Psoas muscle (tissue), 7 donors: ENCODE measurements at regions not wholly inside any gene's neighbourhood (a gene's known extent, or its start where the extent isn't known, plus 50 kb on each side); places are given as distances from the start of the nearest gene placed in this dataset.

Experiments
- ATAC-seq, 4 donors: fragments of 200-7000 bp; cut with Tn5 transposase; one replicate each; pipeline ENCODE4 v1.9.1; 2020; ENCODE audit warnings: moderate library complexity in 3 of 4, mild to moderate bottlenecking in 2 of 4
- DNase-seq, 2 donors: peaks; one replicate each; pipeline ENCODE4 v3.0.0-alpha.2; 2020
- H3K27ac ChIP-seq: fragments of 200-600 bp; one replicate; pipeline ENCODE4 v1.8.0; 2022
- H3K27me3 ChIP-seq, 3 donors: fragments of 200-600 bp in 1 of 3; one replicate each; pipeline versions ENCODE4 v1.6.1 to v1.8.0; 2013 to 2022; ENCODE audit warnings: low read length in 2 of 3, mild to moderate bottlenecking in 2 of 3, moderate library complexity in 1 of 3; ENCODE audit not compliant: insufficient read depth in 3 of 3
- H3K36me3 ChIP-seq, 2 donors: fragments of 200-600 bp in 1 of 2; one replicate each; pipeline versions ENCODE4 v1.6.1 to v1.8.0; 2013 to 2022; ENCODE audit warnings: low read depth in 1 of 2, mild to moderate bottlenecking in 1 of 2, moderate library complexity in 1 of 2; ENCODE audit not compliant: insufficient read depth in 1 of 2
- H3K4me1 ChIP-seq: fragments of 200-600 bp; one replicate; pipeline ENCODE4 v1.8.0; 2022
- H3K4me3 ChIP-seq: fragments of 200-600 bp; one replicate; pipeline ENCODE4 v1.8.0; 2022; ENCODE audit warnings: mild to moderate bottlenecking
- H3K9me3 ChIP-seq: fragments of 200-600 bp; one replicate; pipeline ENCODE4 v1.8.0; 2022
- CTCF ChIP-seq: fragments of 200-600 bp; IDR thresholded peaks from one replicate; pipeline ENCODE4 v1.8.0; 2022; ENCODE audit warnings: antibody characterized with exemption
- WGBS, 3 donors: extraction: QIAGEN DNeasy Blood & Tissue Kit; methylation state at CpG; one replicate each; pipeline versions ENCODE4 v1.1.6 to v1.1.7; 2013; 5-methylcytosine and 5-hydroxymethylcytosine counted together
- intact Hi-C, 2 donors: fragments of 100-400 bp; cut with DNase I; formaldehyde crosslinking; loops; one replicate each; pipeline versions ENCODE4 v1.11.0 to v1.14.2; 2022
- donor health status: healthy with polysubstance abuse.
- donor health status: DM: no; HTN: no; CAD: no; lungs with moderate emphysema.
- donor health status: Bipolar disorder and iron deficiency.
- donor health status: healthy.
- donor health status: DM: yes; HTN: yes; CAD: no.
- donor health status: DM: no; HTN: no; CAD: no.
- donor health status: DM: yes; HTN: yes; CAD: no.

GRCh38 chr12:111081600-111081999 is 161.2 kb upstream of the MYL2 start:
- 72 to 77% (median 76%) methylated on average over 5 of the region's 5 CpGs for WGBS, 3 donors
- Histone ChIP-seq H3K36me3 (no peaks in the 10 kb centered on the region), H3K4me1 (no peaks in the 10 kb centered on the region), H3K27me3 (peaks cover 0 to 25% (median 12%) of the 10 kb centered on the region in 3 donors), H3K27ac (no peak overlapping the region), H3K4me3 (no peak overlapping the region), H3K9me3 (no peaks in the 10 kb centered on the region)
- TF ChIP-seq CTCF: no peak
- ATAC-seq (no peak), DNase-seq (no peak)
- intact Hi-C loops: no loop called here

GRCh38 chr12:111078731-111079130 is 158.4 kb upstream of the MYL2 start:
- ATAC-seq: no peak
- 73 to 78% (median 77%) methylated on average over 4 of the region's 4 CpGs for WGBS, 3 donors

DNA sequence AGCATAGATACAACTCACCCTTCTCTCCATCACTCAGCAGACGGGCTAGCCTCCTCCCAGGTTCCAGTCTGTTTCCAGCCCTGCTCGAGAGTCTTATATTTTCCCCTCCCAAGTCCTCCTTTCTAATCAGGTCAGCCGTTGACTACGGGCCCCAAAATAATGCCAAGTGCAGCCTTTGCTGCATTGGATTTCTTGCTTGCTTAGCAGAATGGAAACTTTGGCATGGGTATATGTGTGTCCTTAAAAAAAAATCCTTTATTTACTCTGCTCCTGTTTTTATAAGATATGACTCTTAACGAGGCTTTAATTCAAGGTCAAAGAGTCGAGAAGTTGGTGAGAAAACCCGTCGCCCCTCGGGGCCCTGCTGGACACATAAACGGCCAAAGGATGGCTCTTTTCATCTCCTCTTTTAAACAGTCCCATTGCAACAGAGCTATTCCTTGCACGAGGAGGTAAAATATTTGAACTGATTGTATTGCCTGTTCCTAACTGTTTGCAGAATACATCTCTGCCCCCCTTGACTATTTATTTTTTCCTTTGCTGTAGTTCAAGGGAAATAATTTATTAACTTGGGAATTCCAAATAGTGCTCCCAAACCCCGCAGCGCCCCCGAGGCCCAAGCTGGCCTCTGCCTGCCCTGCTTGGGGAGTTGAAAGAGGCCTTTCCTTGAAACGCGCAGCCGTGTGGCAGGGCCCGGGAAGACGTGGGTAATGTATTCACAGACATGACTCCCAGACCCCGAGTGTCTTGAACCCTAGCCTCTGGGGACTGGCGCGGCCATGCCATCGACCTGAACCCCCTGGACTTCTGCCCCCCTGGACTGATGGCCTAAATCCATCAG is 156.5 kb upstream of the MYL2 start:
- Histone ChIP-seq H3K4me3 (no peak overlapping the region), H3K27me3 (peaks cover 0 to 13% (median 10%) of the 10 kb centered on the region in 3 donors), H3K4me1 (no peaks in the 10 kb centered on the region), H3K9me3 (no peaks in the 10 kb centered on the region), H3K36me3 (no peaks in the 10 kb centered on the region), H3K27ac (no peak overlapping the region)
- ATAC-seq: no peak
- intact Hi-C loops: no loop called here
- DNase-seq: no peak
- WGBS, 3 donors: 34 to 40% (median 39%) methylated on average over 23 of the region's 23 CpGs
- TF ChIP-seq CTCF: no peak

More at GRCh38 chr12:111078731-111079130, 158.4 kb upstream of the MYL2 start:
- H3K27me3 ChIP-seq: peaks cover 0 to 29% (median 9%) of the 10 kb centered on the region in 3 donors
- no peak for TF ChIP-seq CTCF
- no peaks in the 10 kb centered on the region for H3K4me1 ChIP-seq
- intact Hi-C loops: no loop called here
- no peak overlapping the region for H3K4me3 ChIP-seq
- H3K9me3 ChIP-seq: no peaks in the 10 kb centered on the region
- no peak for DNase-seq
- no peak overlapping the region for H3K27ac ChIP-seq
- no peaks in the 10 kb centered on the region for H3K36me3 ChIP-seq

DNA sequence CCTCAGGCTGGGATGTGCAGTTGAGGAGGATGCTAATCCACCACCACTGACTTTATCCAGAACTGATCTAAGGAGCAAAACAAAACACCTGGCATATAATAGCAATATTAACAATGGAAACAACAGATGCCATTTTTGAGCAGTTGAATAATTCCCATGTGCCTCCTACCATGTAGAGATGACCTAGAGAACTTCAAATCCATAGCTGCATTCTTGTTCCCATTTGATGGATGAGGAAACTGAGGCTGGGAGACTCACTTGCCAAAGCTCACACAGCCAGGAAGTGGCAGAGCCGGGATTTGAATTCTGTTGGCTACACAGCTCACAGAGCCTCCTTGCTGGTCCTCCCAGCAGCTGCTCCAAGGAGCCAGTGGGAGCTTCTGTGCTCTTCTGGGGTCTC is 155.8 kb upstream of the MYL2 start:
- Histone ChIP-seq H3K9me3 (no peaks in the 10 kb centered on the region), H3K4me3 (no peak overlapping the region), H3K4me1 (no peaks in the 10 kb centered on the region), H3K36me3 (no peaks in the 10 kb centered on the region), H3K27ac (no peak overlapping the region), H3K27me3 (peaks cover 0 to 8% (median 5%) of the 10 kb centered on the region in 3 donors)
- intact Hi-C loops: no loop called here
- 52 to 58% (median 53%) methylated on average over 1 of the region's 1 CpG for WGBS, 3 donors
- no peak for ATAC-seq
- TF ChIP-seq CTCF: no peak
- DNase-seq: no peak
